Peyer's patch (tissue), 4 donors: ENCODE measurements at regions not wholly inside any gene's neighbourhood (a gene's known extent, or its start where the extent isn't known, plus 50 kb on each side); places are given as distances from the start of the nearest gene placed in this dataset.

Experiments used
- CTCF ChIP-seq, 6 experiments: fragments of 450-650 bp in 4 of 6; fragments of 200-600 bp in 2 of 6; sonication (generic) in 1 of 6; IDR thresholded peaks; one replicate each; pipeline ENCODE4 v1.5.1; 2017 to 2019; ENCODE audit warnings: antibody characterized with exemption in 6 of 6, mild to moderate bottlenecking in 3 of 6, moderate library complexity in 1 of 6
- POLR2A ChIP-seq, 2 donors: fragments of 450-650 bp; IDR thresholded peaks; one replicate each; pipeline ENCODE4 v1.5.1; 2017; ENCODE audit warnings: antibody characterized with exemption in 2 of 2, mild to moderate bottlenecking in 2 of 2, moderate library complexity in 2 of 2

- no peak for TF ChIP-seq CTCF (IDR thresholded peaks at IDR 0.05)
- no peak for TF ChIP-seq POLR2A (IDR thresholded peaks at IDR 0.05)
Observed at GRCh38 chr9:7388755-7389154, 410.8 kb downstream of the DMAC1 start.
